HFFc6 (cell line): ENCODE measurements at regions not wholly inside any gene's neighbourhood (a gene's known extent, or its start where the extent isn't known, plus 50 kb on each side); places are given as distances from the start of the nearest gene placed in this dataset.

ENCODE experiments used
- DNase-seq: peaks from one replicate; pipeline ENCODE4 v3.0.0-alpha.2; 2018
- H3K27ac Mint-ChIP-seq: 2 replicates; pipeline ENCODE4 v1.8.0; 2020; ENCODE audit warnings: mild to moderate bottlenecking, mixed read lengths
- H3K27me3 Mint-ChIP-seq: 2 replicates; pipeline ENCODE4 v1.8.0; 2021; ENCODE audit warnings: mild to moderate bottlenecking, moderate library complexity, mixed read lengths; ENCODE audit not compliant: insufficient read depth
- H3K36me3 Mint-ChIP-seq: 2 replicates; pipeline ENCODE4 v1.8.0; 2021; ENCODE audit warnings: low read depth, mixed read lengths
- H3K4me1 Mint-ChIP-seq: 2 replicates; pipeline ENCODE4 v1.8.0; 2020; ENCODE audit warnings: low read depth, mixed read lengths
- H3K4me3 Mint-ChIP-seq: 2 replicates; pipeline ENCODE4 v1.8.0; 2020; ENCODE audit warnings: mild to moderate bottlenecking, moderate library complexity, mixed read lengths
- H3K9me3 Mint-ChIP-seq: 2 replicates; pipeline ENCODE4 v1.8.0; 2020; ENCODE audit warnings: mild to moderate bottlenecking, mixed read lengths
- TF ChIP-seq, protein P1 (sequence below): fragments of 200-600 bp; sonication (generic); IDR thresholded peaks from 2 replicates; pipeline ENCODE4 v1.5.0; 2021; ENCODE audit warnings: antibody characterized with exemption, mild to moderate bottlenecking

DNA sequence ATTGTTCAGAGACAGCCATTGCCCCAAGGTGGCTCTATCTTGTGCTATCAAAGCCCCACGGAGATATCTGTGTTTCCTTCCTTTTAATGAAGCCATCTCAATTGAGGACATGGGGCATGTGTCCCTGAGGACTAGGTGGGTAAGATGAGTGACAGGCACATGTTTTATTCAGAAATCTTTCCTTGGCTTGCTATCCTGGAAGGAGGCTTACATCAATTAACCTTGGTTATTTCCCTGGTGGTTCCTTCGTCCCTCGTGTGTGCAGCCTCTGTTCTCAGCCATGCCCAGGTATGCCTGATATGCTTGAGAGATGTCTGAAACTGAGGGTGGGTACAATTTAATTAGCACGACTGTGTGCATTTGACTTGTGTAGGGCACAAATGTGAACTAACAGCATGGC is 102.2 kb upstream of the TUT7 start:
- Mint-ChIP-seq H3K4me3 (no peak overlapping the region), H3K27ac (no peak overlapping the region), H3K4me1 (peaks cover 10% of the 10 kb centered on the region), H3K36me3 (no peaks in the 10 kb centered on the region), H3K27me3 (peaks cover 2% of the 10 kb centered on the region; the same call in 1 of the 2 replicates), H3K9me3 (no peaks in the 10 kb centered on the region)
- TF ChIP-seq, protein P1, sequence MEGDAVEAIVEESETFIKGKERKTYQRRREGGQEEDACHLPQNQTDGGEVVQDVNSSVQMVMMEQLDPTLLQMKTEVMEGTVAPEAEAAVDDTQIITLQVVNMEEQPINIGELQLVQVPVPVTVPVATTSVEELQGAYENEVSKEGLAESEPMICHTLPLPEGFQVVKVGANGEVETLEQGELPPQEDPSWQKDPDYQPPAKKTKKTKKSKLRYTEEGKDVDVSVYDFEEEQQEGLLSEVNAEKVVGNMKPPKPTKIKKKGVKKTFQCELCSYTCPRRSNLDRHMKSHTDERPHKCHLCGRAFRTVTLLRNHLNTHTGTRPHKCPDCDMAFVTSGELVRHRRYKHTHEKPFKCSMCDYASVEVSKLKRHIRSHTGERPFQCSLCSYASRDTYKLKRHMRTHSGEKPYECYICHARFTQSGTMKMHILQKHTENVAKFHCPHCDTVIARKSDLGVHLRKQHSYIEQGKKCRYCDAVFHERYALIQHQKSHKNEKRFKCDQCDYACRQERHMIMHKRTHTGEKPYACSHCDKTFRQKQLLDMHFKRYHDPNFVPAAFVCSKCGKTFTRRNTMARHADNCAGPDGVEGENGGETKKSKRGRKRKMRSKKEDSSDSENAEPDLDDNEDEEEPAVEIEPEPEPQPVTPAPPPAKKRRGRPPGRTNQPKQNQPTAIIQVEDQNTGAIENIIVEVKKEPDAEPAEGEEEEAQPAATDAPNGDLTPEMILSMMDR = no peak
- no peak for DNase-seq

DNA sequence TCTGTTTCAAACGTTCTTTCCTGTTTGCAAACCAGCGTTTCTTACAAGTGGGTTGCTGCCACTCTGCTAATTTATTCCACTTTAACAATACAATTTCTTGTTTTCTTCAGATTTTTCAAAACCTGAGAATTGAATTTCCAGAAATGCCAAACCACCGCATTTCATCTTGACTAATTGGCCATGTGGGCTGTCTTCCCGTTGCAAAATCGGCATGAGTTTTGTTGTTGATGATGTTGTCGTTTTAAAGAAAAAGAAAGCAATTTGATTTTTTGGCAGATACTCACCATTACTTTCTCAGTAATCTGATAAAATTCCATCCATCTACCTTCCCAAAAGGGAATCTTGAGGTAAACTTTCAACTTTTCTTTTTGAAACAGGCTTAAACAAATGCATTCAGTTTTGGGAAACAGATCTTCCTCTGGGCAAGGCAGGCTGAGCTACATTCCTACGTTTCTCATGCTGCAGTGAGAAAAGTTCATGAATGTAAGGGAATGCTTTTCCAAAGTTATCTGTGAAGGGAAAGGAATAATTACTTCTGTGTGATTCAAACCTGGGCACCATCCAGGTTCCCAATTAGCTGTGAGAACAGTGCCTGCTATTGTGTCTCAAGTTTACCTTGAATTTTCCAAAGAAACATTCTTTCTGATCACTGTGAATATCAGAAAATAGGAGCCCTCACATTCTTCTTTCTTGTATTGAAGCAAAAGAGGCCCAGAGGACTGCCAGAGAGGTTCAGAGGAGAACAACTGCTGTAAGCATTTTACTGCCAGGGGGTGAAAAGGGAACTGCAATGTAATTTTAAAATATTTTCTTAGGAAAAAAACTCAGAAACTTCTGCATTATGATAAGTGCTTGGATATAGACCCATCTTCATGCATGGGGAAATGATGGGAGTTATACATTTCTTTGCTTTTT is 100.7 kb upstream of the TUT7 start:
- H3K36me3 Mint-ChIP-seq = no peaks in the 10 kb centered on the region
- peaks cover 2% of the 10 kb centered on the region; the same call in 1 of the 2 replicates for H3K27me3 Mint-ChIP-seq
- no peak for DNase-seq
- peak overlapping the region; percentile 74 for H3K4me3 Mint-ChIP-seq
- H3K4me1 Mint-ChIP-seq = peaks cover 10% of the 10 kb centered on the region
- H3K9me3 Mint-ChIP-seq = no peaks in the 10 kb centered on the region
- no peak overlapping the region for H3K27ac Mint-ChIP-seq
- TF ChIP-seq, protein P1 = no peak

GRCh38 chr9:86452201-86452828 is 98.1 kb upstream of the TUT7 start:
- Mint-ChIP-seq H3K9me3 (no peaks in the 10 kb centered on the region), H3K4me1 (peaks cover 10% of the 10 kb centered on the region), H3K27me3 (peaks cover 2% of the 10 kb centered on the region; the same call in 1 of the 2 replicates), H3K27ac (no peak overlapping the region), H3K36me3 (no peaks in the 10 kb centered on the region), H3K4me3 (no peak overlapping the region)
- TF ChIP-seq, protein P1 = no peak
- no peak for DNase-seq

DNA sequence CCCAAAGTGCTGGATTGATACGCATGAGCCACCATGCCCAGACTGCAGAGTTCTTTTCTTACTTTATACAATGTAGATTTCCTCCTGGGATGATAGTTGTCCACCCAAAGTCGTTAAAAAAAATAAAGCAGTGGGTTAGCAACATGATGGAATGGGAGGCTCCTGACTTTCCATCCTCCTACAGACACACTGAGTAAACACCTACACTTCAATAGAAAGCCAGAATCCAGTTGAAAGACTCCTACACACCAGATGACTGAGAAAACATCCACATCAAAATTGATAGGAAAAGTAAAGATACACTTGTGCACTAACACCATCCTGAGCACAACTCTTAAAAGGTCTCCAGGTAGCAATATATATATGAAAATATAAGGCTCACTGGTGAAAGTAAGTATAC is 95.0 kb upstream of the TUT7 start:
- TF ChIP-seq, protein P1 = no peak
- H3K36me3 Mint-ChIP-seq = no peaks in the 10 kb centered on the region
- DNase-seq = no peak
- H3K4me1 Mint-ChIP-seq = no peaks in the 10 kb centered on the region
- H3K27ac Mint-ChIP-seq = no peak overlapping the region
- H3K27me3 Mint-ChIP-seq = peaks cover 5% of the 10 kb centered on the region; the same call in 1 of the 2 replicates
- H3K9me3 Mint-ChIP-seq = no peaks in the 10 kb centered on the region
- no peak overlapping the region for H3K4me3 Mint-ChIP-seq

DNA sequence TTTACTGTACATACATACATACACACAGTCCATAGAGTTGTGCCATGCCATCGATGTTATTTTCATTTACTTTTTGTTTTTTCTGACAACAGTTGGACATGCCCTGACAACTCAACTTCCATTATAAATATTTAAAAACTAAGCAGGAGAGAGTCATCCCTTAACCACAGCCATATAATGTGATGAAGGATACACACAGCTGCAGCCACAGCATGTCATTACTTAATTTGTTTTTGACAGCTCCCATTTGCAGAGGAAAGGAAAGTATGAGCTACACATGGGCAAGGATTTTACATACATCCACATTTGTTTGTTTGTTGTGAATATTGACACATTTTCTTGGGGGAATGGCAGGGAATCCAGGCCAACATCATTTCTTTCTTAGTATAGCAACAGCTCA is 91.5 kb upstream of the TUT7 start:
- no peaks in the 10 kb centered on the region for H3K4me1 Mint-ChIP-seq
- TF ChIP-seq, protein P1 = no peak
- H3K36me3 Mint-ChIP-seq = no peaks in the 10 kb centered on the region
- H3K27ac Mint-ChIP-seq = no peak overlapping the region
- no peaks in the 10 kb centered on the region for H3K9me3 Mint-ChIP-seq
- H3K4me3 Mint-ChIP-seq = no peak overlapping the region
- DNase-seq = no peak
- peaks cover 9% of the 10 kb centered on the region; the same call in 1 of the 2 replicates for H3K27me3 Mint-ChIP-seq
